ENCODE measurements at regions not wholly inside any gene's neighbourhood (a gene's known extent, or its start where the extent isn't known, plus 50 kb on each side); places are given as distances from the start of the nearest gene placed in this dataset.
"Not testable (repeated sequence)": the region's sequence is repeated elsewhere in the genome, so short reads cannot be mapped to it uniquely, and the experiment has no call there.

- DNase-seq: no peak
Measured at GRCh38 chr7:16933296-16934279, 51.8 kb upstream of the AGR3 start.

GRCh38 chr7:16934722-16935340 is 53.0 kb upstream of the AGR3 start:
- no peak for DNase-seq

GRCh38 chr7:16935341-16935735 is 53.6 kb upstream of the AGR3 start:
- no peak for DNase-seq

- DNase-seq: no peak
Measured at GRCh38 chr7:16936626-16937422, 55.0 kb upstream of the AGR3 start.

- no peak for DNase-seq
Measured at GRCh38 chr7:16939161-16939560, 57.4 kb upstream of the AGR3 start.

- DNase-seq: no peak
Measured at GRCh38 chr7:16940776-16941175, 59.0 kb upstream of the AGR3 start.

GRCh38 chr7:16942929-16943509 is 61.2 kb upstream of the AGR3 start:
- DNase-seq: no peak

GRCh38 chr7:16944936-16945335 is 63.2 kb upstream of the AGR3 start:
- DNase-seq: no peak

GRCh38 chr7:16945372-16945771 is 63.6 kb upstream of the AGR3 start:
- no peak for DNase-seq

GRCh38 chr7:16948110-16948509 is 66.3 kb upstream of the AGR3 start:
- DNase-seq: not testable (repeated sequence)

GRCh38 chr7:16951483-16952080 is 69.8 kb upstream of the AGR3 start:
- DNase-seq: no peak

- no peak for DNase-seq
Measured at GRCh38 chr7:16954321-16954720, 72.5 kb upstream of the AGR3 start.

- no peak for DNase-seq
Measured at GRCh38 chr7:16958724-16959123, 76.9 kb upstream of the AGR3 start.

GRCh38 chr7:16960337-16960965 is 78.7 kb upstream of the AGR3 start:
- DNase-seq: no peak

GRCh38 chr7:16961641-16962040 is 79.9 kb upstream of the AGR3 start:
- DNase-seq: no peak

GRCh38 chr7:16963044-16963443 is 81.3 kb upstream of the AGR3 start:
- DNase-seq: no peak

- DNase-seq: not testable (repeated sequence)
Measured at GRCh38 chr7:16965697-16966096, 83.9 kb upstream of the AGR3 start.

- DNase-seq: no peak
Measured at GRCh38 chr7:16967300-16967811, 85.6 kb upstream of the AGR3 start.

GRCh38 chr7:16970732-16971482 is 89.1 kb upstream of the AGR3 start:
- DNase-seq: no peak

- DNase-seq: no peak
Measured at GRCh38 chr7:16975712-16976111, 93.9 kb upstream of the AGR3 start.

Measured in islet precursor cell (in vitro differentiated cells).